Heart left ventricle (tissue), 13 donors: ENCODE measurements at regions not wholly inside any gene's neighbourhood (a gene's known extent, or its start where the extent isn't known, plus 50 kb on each side); places are given as distances from the start of the nearest gene placed in this dataset.

ENCODE experiments used
- CTCF ChIP-seq, 12 donors: fragments of 200-600 bp; sonication (generic) in 4 of 12; IDR thresholded peaks; one replicate each; pipeline versions ENCODE4 v1.5.0 to v1.8.0; 2018 to 2022; ENCODE audit warnings: antibody characterized with exemption in 12 of 12, mild to moderate bottlenecking in 5 of 12
- POLR2A ChIP-seq, 2 donors: fragments of 450-650 bp; IDR thresholded peaks; one replicate each; pipeline ENCODE4 v1.6.1; 2017; ENCODE audit warnings: antibody characterized with exemption in 2 of 2, mild to moderate bottlenecking in 2 of 2, moderate library complexity in 2 of 2
- donor health status: ischemic (EF 13 %, LVEDD 7.1; RV severe dilation, severe dysfunction).
- donor health status: DM: no; HTN: yes; CAD: no.
- donor health status: DM: no; HTN: no; CAD: no.
- donor health status: ischemic (EF 25% LVEDD 6.9; RV normal size, moderate dysfunction).
- donor health status: ischemic (EF 25% LVEDD 5.7; RV mildly dilated, moderate dysfunction).
- donor health status: ischemic (EF 35%, LVEDD 5.7; RV mildly dilated, moderate dysfunction).
- donor health status: nonischemic (EF 11% LVEDD 7.7; RV severe dilation, severe dysfunction).
- donor health status: DM: yes; HTN: yes; CAD: no.
- donor health status: PGD.
- donor health status: ischemic (EF 29% LVEDD 5.4; RV normal size, mild dysfunction).
- donor health status: nonischemic (EF 23%, LVEDD 6.1; RV moderate dilation, normal function).

- TF ChIP-seq CTCF (IDR thresholded peaks at IDR 0.05) (no peak), POLR2A (IDR thresholded peaks at IDR 0.05) (no peak)
These were observed 52.3 kb upstream of the L3MBTL3 start for GRCh38 chr6:129966125-129966524.
